ENCODE measurements at regions not wholly inside any gene's neighbourhood (a gene's known extent, or its start where the extent isn't known, plus 50 kb on each side); places are given as distances from the start of the nearest gene placed in this dataset.

- H3K27ac ChIP-seq, result no peak overlapping the region
- 77 to 86% (median 79%) methylated on average over 5 of the region's 5 CpGs for WGBS, 5 donors
- intact Hi-C loops (cut with DNase I; ENCODE audit: low total_unique reads), result no loop called here
- H3K4me3 ChIP-seq, result no peak overlapping the region
- H3K4me1 ChIP-seq, result no peaks in the 10 kb centered on the region
- TF ChIP-seq POLR2AphosphoS5 (IDR thresholded peaks at IDR 0.05) (no peak), EP300 (IDR thresholded peaks at IDR 0.05) (no peak), CTCF (IDR thresholded peaks at IDR 0.05) (no peak), POLR2A (IDR thresholded peaks at IDR 0.05) (no peak)
- H3K9me3 ChIP-seq, result peaks cover 0 to 19% (median 7%) of the 10 kb centered on the region in 4 donors
- no peaks in the 10 kb centered on the region for H3K36me3 ChIP-seq
- no peak for DNase-seq
- peaks cover 0 to 40% (median 0%) of the 10 kb centered on the region in 3 donors for H3K27me3 ChIP-seq
These were observed 1276.9 kb downstream of the TBC1D22A start for GRCh38 chr22:48039326-48039725.

GRCh38 chr22:48037618-48038017 lies 1275.2 kb downstream of the TBC1D22A start:
- WGBS, 5 donors, result 51 to 68% (median 58%) methylated on average over 4 of the region's 4 CpGs
- Histone ChIP-seq H3K27me3 (peaks cover 0 to 28% (median 0%) of the 10 kb centered on the region in 3 donors), H3K4me1 (no peaks in the 10 kb centered on the region), H3K4me3 (no peak overlapping the region), H3K9me3 (peaks cover 0 to 19% (median 7%) of the 10 kb centered on the region in 4 donors), H3K27ac (no peak overlapping the region), H3K36me3 (no peaks in the 10 kb centered on the region)
- intact Hi-C loops (cut with DNase I; ENCODE audit: low total_unique reads), result no loop called here
- no peak for DNase-seq
- TF ChIP-seq POLR2A (IDR thresholded peaks at IDR 0.05), result no peak
- no peak for TF ChIP-seq CTCF (IDR thresholded peaks at IDR 0.05)
- no peak for TF ChIP-seq POLR2AphosphoS5 (IDR thresholded peaks at IDR 0.05)
- TF ChIP-seq EP300 (IDR thresholded peaks at IDR 0.05), result no peak

- H3K36me3 ChIP-seq, result no peaks in the 10 kb centered on the region
- TF ChIP-seq POLR2AphosphoS5 (IDR thresholded peaks at IDR 0.05), result no peak
- TF ChIP-seq POLR2A (IDR thresholded peaks at IDR 0.05), result no peak
- no peak overlapping the region for H3K27ac ChIP-seq
- 67 to 75% (median 71%) methylated on average over 12 of the region's 12 CpGs for WGBS, 5 donors
- DNase-seq, result no peak
- peaks cover 0 to 19% (median 7%) of the 10 kb centered on the region in 4 donors for H3K9me3 ChIP-seq
- peaks cover 0 to 22% (median 0%) of the 10 kb centered on the region in 3 donors for H3K27me3 ChIP-seq
- H3K4me3 ChIP-seq, result no peak overlapping the region
- intact Hi-C loops (cut with DNase I; ENCODE audit: low total_unique reads), result no loop called here
- H3K4me1 ChIP-seq, result no peaks in the 10 kb centered on the region
These were observed 1273.4 kb downstream of the TBC1D22A start for GRCh38 chr22:48035897-48036296.

GRCh38 chr22:48031589-48031988 lies 1269.1 kb downstream of the TBC1D22A start:
- 63 to 74% (median 72%) methylated on average over 6 of the region's 6 CpGs for WGBS, 5 donors
- intact Hi-C loops (cut with DNase I; ENCODE audit: low total_unique reads), result no loop called here
- no peak overlapping the region for H3K4me3 ChIP-seq

More at GRCh38 chr22:48031589-48031988, 1269.1 kb downstream of the TBC1D22A start:
- H3K27ac ChIP-seq, result no peak overlapping the region
- DNase-seq, result no peak
- H3K27me3 ChIP-seq, result peaks cover 0 to 7% (median 0%) of the 10 kb centered on the region in 3 donors
- TF ChIP-seq EP300 (IDR thresholded peaks at IDR 0.05), result no peak
- no peak for TF ChIP-seq POLR2AphosphoS5 (IDR thresholded peaks at IDR 0.05)
- TF ChIP-seq POLR2A (IDR thresholded peaks at IDR 0.05), result no peak
- TF ChIP-seq CTCF (IDR thresholded peaks at IDR 0.05), result no peak
- no peaks in the 10 kb centered on the region for H3K36me3 ChIP-seq
- peaks cover 0 to 6% (median 0%) of the 10 kb centered on the region in 4 donors for H3K9me3 ChIP-seq
- no peaks in the 10 kb centered on the region for H3K4me1 ChIP-seq
